Activated CD8-positive, alpha-beta memory T cell treated with anti-CD3 and anti-CD28 coated beads, Interleukin-2, amount 10 ng/mL, durations not matched to agents 7 days and 5 days (primary cell): ENCODE measurements at regions not wholly inside any gene's neighbourhood (a gene's known extent, or its start where the extent isn't known, plus 50 kb on each side); places are given as distances from the start of the nearest gene placed in this dataset.

Experiments
- ATAC-seq: fragments of 150-1000 bp; cut with Tn5 transposase; one replicate; pipeline ENCODE4 v1.10.0; 2021; ENCODE audit warnings: moderate library complexity
- CTCF ChIA-PET: fragments of 350-600 bp; sonication (Branson Sonifier 250); formaldehyde crosslinking; loops from one replicate; lab custom pipeline; 2021; ENCODE audit warnings: antibody characterized with exemption; lab: Charles Lee
- DNase-seq: peaks from one replicate; pipeline ENCODE4 v3.0.0-alpha.2; 2020
- H3K27ac Mint-ChIP-seq: one replicate; pipeline ENCODE4 v1.8.0; 2021; ENCODE audit warnings: mild to moderate bottlenecking, mixed read lengths
- H3K27me3 Mint-ChIP-seq: one replicate; pipeline ENCODE4 v1.8.0; 2021; ENCODE audit warnings: mixed read lengths
- H3K36me3 Mint-ChIP-seq: one replicate; pipeline ENCODE4 v1.8.0; 2021; ENCODE audit warnings: mild to moderate bottlenecking, mixed read lengths
- H3K4me1 Mint-ChIP-seq: one replicate; pipeline ENCODE4 v1.8.0; 2021; ENCODE audit warnings: mixed read lengths
- H3K4me3 Mint-ChIP-seq: one replicate; pipeline ENCODE4 v1.8.0; 2021; ENCODE audit warnings: mild to moderate bottlenecking, moderate library complexity, mixed read lengths
- H3K9me3 Mint-ChIP-seq: one replicate; pipeline ENCODE4 v1.8.0; 2022; ENCODE audit warnings: low read depth, mixed read lengths

DNA sequence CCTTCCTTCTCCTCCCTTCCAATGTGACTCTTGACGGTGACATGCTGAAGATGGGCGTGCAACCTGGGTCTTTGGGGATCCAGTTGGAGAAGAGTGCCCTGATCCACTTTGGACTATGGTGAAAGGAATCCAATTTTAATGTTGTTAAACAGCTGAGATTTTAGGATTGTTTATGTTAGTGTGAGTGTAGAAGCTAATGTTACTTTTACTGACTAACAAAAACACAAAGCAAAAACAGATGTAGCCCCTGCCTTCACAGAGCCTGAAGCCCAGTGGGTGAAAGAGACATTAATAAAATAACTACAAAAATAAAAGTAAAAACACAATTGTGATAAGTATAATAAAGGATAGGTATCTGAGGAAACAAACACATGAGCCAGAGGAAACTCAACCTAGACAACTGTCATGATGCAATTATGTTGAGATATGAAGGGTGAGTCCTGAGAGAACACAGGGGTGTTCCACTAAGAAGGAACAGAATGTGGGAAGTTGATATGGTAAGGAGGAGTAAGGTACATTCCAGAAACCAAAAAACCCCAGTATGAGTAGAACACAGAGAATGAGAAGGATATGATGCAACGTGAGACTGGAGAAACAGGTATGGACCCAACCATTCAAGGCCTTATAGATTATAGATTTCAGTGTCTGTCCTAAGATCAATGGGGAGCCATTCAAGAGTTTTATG is 115.1 kb upstream of the PMFBP1 start:
- Mint-ChIP-seq H3K27me3 (no peaks in the 10 kb centered on the region), H3K4me1 (no peaks in the 10 kb centered on the region), H3K27ac (no peak overlapping the region), H3K36me3 (no peaks in the 10 kb centered on the region), H3K4me3 (no peak overlapping the region), H3K9me3 (no peaks in the 10 kb centered on the region)
- DNase-seq (no peak), ATAC-seq (no peak)
- CTCF ChIA-PET: no interaction called here

DNA sequence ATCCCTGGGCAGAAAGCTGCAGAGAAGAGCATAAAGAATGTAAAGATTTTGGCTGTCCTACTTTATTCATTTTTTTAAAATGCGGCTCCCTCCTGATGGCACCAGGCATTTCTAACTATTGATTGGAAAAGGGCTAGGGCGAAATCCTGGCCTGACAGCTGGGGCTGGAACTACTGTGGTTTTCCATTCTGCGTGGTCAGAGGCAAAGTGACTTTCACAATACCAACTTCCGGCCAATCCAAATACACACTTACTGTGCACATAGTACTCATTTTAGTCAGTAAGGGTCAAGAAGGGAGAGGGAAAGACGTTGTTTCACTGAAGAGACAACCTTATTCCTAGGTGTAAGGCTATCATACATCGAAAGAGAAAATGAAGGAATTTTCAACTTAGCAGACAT is 113.8 kb upstream of the PMFBP1 start:
- Mint-ChIP-seq H3K4me3 (no peak overlapping the region), H3K9me3 (no peaks in the 10 kb centered on the region), H3K36me3 (no peaks in the 10 kb centered on the region), H3K27ac (no peak overlapping the region), H3K4me1 (no peaks in the 10 kb centered on the region), H3K27me3 (no peaks in the 10 kb centered on the region)
- CTCF ChIA-PET: no interaction called here
- ATAC-seq: no peak
- no peak for DNase-seq

DNA sequence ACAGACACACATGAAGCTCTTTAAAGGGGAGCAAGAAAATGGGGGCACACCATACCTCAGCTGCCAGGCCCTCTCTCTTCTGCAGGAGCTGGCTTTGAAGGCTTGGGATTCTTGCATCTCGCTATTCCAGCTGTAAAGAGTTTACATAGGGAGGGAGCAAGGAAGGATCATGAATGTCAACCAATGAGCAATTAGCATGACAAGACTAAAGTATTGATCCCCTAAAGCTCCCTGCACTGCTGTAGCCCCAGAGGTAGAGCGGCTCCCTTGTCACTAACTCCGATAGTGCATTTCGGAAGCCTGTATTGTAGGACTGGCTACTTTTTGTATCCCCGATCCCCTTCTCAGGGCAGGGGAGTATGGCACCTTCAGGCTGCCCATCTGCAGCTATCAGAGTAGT is 113.4 kb upstream of the PMFBP1 start:
- no peaks in the 10 kb centered on the region for H3K9me3 Mint-ChIP-seq
- DNase-seq: no peak
- no peak overlapping the region for H3K4me3 Mint-ChIP-seq
- no peak for ATAC-seq
- H3K27ac Mint-ChIP-seq: no peak overlapping the region
- no peaks in the 10 kb centered on the region for H3K4me1 Mint-ChIP-seq
- no peaks in the 10 kb centered on the region for H3K27me3 Mint-ChIP-seq
- H3K36me3 Mint-ChIP-seq: no peaks in the 10 kb centered on the region
- CTCF ChIA-PET: no interaction called here

DNA sequence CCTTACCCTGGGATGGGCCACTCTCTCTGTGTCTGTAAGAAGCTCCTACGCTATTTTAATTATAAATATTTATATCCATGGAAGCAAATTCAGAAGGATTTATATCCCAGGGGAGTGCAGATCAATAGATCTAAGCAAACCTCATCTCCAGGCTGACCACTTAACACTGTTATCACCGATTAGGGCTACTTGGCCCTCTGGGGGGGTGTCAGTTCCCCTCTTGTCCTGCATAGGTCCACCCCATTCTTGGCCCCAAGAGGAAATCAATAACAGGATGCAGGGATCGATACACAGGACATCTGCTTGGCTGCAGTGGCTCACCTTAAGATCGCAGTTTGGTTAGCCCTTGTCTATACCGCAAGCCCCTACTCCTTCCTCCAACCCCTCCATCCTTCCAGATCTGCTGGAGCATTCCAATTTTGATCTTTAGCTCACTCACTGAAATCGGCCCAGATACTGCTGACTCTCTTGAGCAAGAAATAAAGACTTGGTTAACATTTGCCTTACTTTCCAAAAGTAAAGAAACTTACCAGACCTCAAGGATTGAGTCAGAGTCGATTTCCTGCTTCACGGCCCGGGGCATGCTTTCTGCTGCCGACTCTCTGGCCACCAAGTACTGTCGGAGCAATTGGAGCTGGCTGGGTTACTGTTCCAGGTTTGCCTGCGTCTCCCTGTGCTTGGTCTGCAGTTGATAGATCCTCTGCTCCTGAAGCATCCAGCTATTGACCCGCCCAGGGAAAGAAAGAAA is 112.3 kb upstream of the PMFBP1 start:
- no peaks in the 10 kb centered on the region for H3K9me3 Mint-ChIP-seq
- no peaks in the 10 kb centered on the region for H3K4me1 Mint-ChIP-seq
- CTCF ChIA-PET: no interaction called here
- no peak for DNase-seq
- ATAC-seq: no peak
- no peaks in the 10 kb centered on the region for H3K27me3 Mint-ChIP-seq
- no peak overlapping the region for H3K27ac Mint-ChIP-seq
- no peaks in the 10 kb centered on the region for H3K36me3 Mint-ChIP-seq
- no peak overlapping the region for H3K4me3 Mint-ChIP-seq

DNA sequence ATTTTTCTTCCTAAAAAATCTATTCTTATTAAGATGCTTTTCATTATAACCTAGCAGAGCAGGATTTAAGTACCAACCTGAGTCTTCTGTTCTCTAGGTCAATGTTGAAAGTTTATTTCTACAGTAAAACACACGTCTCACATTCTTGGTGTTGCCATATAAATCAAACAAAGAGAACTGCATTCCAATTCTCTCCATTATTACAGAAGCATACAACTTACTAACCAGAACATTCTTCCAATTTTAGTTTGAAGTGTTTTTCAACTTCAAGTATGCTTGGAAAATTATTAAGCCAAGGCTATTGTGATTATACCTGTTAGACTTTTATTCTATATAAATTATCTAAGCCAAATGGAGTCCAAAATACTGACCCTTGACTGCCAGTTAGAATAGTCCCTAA is 110.4 kb upstream of the PMFBP1 start:
- DNase-seq (no peak), ATAC-seq (no peak)
- no peak overlapping the region for H3K4me3 Mint-ChIP-seq
- CTCF ChIA-PET: no interaction called here
- H3K4me1 Mint-ChIP-seq: no peaks in the 10 kb centered on the region
- no peaks in the 10 kb centered on the region for H3K27me3 Mint-ChIP-seq
- no peaks in the 10 kb centered on the region for H3K9me3 Mint-ChIP-seq
- H3K27ac Mint-ChIP-seq: no peak overlapping the region
- H3K36me3 Mint-ChIP-seq: no peaks in the 10 kb centered on the region

DNA sequence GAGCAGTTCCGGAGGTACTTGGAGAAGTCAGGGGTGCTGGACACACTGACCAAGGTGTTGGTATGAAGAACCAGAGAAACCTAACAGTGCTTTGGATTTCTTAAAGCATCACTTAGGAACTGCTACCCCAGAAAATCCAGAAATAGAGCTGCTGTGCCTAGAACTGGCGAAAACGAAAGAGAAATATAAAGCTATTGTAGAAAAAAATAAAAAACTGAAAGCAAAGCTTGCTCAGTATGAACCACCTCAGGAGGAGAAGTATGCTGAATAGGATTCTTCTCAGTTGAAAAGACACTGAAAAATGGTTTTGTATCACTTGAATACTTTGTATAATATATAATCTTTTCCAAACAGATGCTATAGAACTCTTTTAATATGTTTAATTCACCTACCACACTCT is 106.3 kb upstream of the PMFBP1 start:
- H3K36me3 Mint-ChIP-seq: no peaks in the 10 kb centered on the region
- DNase-seq (no peak), ATAC-seq (no peak)
- no peaks in the 10 kb centered on the region for H3K4me1 Mint-ChIP-seq
- CTCF ChIA-PET: no interaction called here
- no peak overlapping the region for H3K27ac Mint-ChIP-seq
- H3K4me3 Mint-ChIP-seq: no peak overlapping the region
- H3K9me3 Mint-ChIP-seq: no peaks in the 10 kb centered on the region
- H3K27me3 Mint-ChIP-seq: no peaks in the 10 kb centered on the region

DNA sequence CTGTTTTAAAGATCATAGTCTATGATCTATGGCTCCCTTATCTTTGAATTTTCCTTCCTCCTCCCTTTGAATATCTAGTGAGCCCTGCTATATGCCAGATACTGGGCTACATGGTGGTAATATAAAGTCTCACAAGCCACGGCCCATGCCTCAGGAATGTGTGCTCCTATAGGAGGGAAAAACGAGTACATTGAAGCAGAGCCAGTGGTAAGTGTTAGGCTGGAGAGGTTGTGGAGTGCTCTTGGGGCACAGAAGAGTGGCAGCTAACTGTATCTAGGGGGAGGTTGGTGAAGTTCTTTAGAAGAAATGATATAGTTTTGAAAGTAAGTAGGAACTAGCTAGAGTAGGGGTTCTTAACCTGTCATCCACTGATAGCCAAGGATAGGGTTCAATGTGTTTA is 105.8 kb upstream of the PMFBP1 start:
- H3K4me3 Mint-ChIP-seq: no peak overlapping the region
- CTCF ChIA-PET: no interaction called here
- no peak for DNase-seq
- no peaks in the 10 kb centered on the region for H3K27me3 Mint-ChIP-seq
- H3K36me3 Mint-ChIP-seq: no peaks in the 10 kb centered on the region
- no peaks in the 10 kb centered on the region for H3K9me3 Mint-ChIP-seq
- H3K4me1 Mint-ChIP-seq: no peaks in the 10 kb centered on the region
- H3K27ac Mint-ChIP-seq: no peak overlapping the region
- ATAC-seq: no peak

DNA sequence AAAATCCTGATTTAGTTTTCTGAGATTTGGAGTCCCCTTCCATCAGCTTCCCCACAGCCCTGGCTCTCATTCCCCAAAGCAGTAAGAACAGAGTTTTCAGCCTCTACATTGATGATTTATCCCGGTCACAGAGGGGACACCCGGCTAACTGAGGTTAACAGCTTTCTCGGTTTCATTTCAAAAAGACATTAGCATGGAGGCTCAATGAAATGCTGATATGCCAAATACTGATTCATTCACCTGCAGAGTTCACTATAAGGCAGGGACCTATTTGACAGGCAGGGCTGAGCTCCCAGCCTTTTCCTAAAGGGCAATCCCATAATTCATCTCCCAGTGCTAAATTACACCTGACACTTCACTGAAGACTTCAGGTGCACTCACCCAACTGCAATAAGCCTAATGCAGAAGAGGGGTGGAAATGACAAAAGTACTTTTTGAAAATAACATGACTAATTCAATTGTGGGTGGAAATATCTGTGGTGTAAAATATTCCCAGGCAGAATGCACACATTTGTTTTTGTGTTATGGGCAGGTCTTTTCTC is 99.8 kb upstream of the PMFBP1 start:
- Mint-ChIP-seq H3K27ac (no peak overlapping the region), H3K36me3 (no peaks in the 10 kb centered on the region), H3K27me3 (no peaks in the 10 kb centered on the region), H3K4me3 (no peak overlapping the region), H3K9me3 (no peaks in the 10 kb centered on the region), H3K4me1 (no peaks in the 10 kb centered on the region)
- CTCF ChIA-PET: no interaction called here
- DNase-seq (no peak), ATAC-seq (no peak)

DNA sequence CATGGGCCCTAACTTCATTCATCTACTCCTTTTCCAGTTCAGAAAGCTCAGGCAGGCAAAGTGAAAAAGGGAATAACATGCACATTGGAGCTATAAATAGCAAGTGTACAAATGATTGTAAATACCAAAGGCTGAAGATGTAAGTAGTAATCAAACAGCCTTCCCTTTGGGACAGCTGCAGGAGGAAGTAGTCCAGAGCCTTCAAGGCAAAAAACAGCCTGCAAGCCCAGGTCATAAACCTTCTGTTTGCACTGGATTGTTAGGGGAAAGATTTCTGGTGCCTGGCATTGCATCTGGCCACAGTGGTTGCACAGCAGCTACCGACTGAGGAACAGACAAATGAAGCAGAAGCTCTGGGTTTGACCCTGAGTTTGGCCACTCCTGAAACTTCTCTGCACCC is 98.6 kb upstream of the PMFBP1 start:
- ATAC-seq (no peak), DNase-seq (no peak)
- H3K27ac Mint-ChIP-seq: no peak overlapping the region
- CTCF ChIA-PET: no interaction called here
- H3K4me3 Mint-ChIP-seq: no peak overlapping the region
- H3K9me3 Mint-ChIP-seq: no peaks in the 10 kb centered on the region
- no peaks in the 10 kb centered on the region for H3K36me3 Mint-ChIP-seq
- H3K4me1 Mint-ChIP-seq: no peaks in the 10 kb centered on the region
- no peaks in the 10 kb centered on the region for H3K27me3 Mint-ChIP-seq

DNA sequence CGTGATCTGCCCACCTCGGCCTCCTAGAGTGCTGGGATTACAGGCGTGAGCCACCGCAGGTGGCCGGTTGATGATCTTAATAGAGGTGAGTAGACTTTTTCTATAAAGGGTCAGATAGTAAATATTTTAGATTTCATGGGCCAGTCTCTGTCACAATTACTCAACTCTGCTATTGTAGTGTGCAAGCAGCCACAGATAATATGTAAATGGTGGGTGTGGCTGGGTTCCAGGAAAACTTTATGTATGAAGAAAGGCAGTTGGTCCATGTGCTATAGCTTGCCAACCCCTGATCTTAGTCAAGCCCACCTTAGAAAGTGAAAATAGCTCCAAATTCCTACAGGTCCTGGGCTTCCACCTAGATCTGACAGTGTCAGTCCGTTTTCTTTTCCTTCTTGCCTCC is 94.9 kb upstream of the PMFBP1 start:
- Mint-ChIP-seq H3K9me3 (no peaks in the 10 kb centered on the region), H3K27ac (no peak overlapping the region), H3K36me3 (no peaks in the 10 kb centered on the region), H3K4me1 (no peaks in the 10 kb centered on the region), H3K4me3 (no peak overlapping the region), H3K27me3 (no peaks in the 10 kb centered on the region)
- DNase-seq (no peak), ATAC-seq (no peak)
- CTCF ChIA-PET: no interaction called here

DNA sequence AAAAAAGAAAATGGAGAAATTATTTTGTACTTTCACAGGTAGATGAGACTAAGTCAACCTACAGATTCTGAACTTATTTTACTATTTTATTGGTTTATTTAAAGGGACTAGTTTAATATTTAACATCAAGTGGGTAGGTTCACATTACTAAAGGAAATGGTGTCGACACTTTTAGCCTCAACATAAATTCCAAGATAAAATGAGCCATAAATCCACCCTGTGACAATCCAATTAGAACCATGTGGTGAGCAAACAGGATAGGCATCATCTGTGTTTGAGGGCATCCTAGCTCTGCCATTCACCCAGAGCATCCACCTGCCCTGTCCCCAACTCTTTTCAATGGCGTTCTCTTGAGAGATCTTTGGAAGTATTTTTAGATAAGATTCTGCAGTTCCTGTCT is 92.8 kb upstream of the PMFBP1 start:
- CTCF ChIA-PET: no interaction called here
- H3K27me3 Mint-ChIP-seq: no peaks in the 10 kb centered on the region
- no peak overlapping the region for H3K4me3 Mint-ChIP-seq
- H3K9me3 Mint-ChIP-seq: no peaks in the 10 kb centered on the region
- no peak overlapping the region for H3K27ac Mint-ChIP-seq
- ATAC-seq (no peak), DNase-seq (no peak)
- H3K4me1 Mint-ChIP-seq: no peaks in the 10 kb centered on the region
- no peaks in the 10 kb centered on the region for H3K36me3 Mint-ChIP-seq

DNA sequence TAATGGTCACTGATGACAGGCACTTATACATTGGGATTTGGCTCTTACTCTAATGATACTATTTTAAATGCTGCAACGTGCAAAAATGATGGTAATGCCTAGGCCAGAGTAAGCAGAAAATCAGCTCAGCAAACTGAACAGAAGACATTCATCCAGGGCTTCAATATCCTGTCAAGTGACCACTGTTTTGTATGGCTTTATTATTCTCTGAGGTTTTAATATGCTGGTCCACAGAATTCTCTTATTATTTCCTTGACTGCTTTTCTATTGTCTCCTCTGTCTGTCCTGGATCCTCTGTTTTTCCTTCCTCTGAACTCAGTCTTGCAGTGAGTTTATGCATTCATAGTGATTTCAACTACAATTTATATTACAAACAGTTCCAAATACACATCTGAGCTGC is 90.8 kb upstream of the PMFBP1 start:
- CTCF ChIA-PET: no interaction called here
- no peak overlapping the region for H3K27ac Mint-ChIP-seq
- H3K9me3 Mint-ChIP-seq: no peaks in the 10 kb centered on the region
- H3K36me3 Mint-ChIP-seq: no peaks in the 10 kb centered on the region
- H3K4me1 Mint-ChIP-seq: no peaks in the 10 kb centered on the region
- H3K4me3 Mint-ChIP-seq: no peak overlapping the region
- no peaks in the 10 kb centered on the region for H3K27me3 Mint-ChIP-seq
- ATAC-seq: no peak
- DNase-seq: no peak

DNA sequence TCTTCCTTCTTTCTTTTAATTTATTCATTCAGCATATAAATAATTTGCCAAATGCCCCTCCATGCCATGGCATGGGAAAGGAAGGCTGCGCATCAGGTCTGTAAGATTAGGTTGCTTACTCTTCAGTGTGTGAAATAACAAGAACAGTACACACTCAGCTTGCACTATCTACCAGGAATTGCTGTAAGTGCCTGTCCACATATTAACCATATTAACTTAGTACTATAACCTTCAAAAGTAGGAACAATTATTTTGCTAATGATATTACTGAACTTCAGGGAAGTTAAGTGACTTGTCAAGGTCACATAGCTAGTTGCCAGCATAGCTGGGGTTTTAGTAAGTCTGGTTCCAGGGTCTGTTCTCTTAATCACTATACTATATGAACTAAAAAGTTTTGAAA is 89.2 kb upstream of the PMFBP1 start:
- no peaks in the 10 kb centered on the region for H3K9me3 Mint-ChIP-seq
- no peak overlapping the region for H3K27ac Mint-ChIP-seq
- H3K4me1 Mint-ChIP-seq: no peaks in the 10 kb centered on the region
- H3K27me3 Mint-ChIP-seq: no peaks in the 10 kb centered on the region
- ATAC-seq (no peak), DNase-seq (no peak)
- H3K4me3 Mint-ChIP-seq: no peak overlapping the region
- no peaks in the 10 kb centered on the region for H3K36me3 Mint-ChIP-seq
- CTCF ChIA-PET: no interaction called here

DNA sequence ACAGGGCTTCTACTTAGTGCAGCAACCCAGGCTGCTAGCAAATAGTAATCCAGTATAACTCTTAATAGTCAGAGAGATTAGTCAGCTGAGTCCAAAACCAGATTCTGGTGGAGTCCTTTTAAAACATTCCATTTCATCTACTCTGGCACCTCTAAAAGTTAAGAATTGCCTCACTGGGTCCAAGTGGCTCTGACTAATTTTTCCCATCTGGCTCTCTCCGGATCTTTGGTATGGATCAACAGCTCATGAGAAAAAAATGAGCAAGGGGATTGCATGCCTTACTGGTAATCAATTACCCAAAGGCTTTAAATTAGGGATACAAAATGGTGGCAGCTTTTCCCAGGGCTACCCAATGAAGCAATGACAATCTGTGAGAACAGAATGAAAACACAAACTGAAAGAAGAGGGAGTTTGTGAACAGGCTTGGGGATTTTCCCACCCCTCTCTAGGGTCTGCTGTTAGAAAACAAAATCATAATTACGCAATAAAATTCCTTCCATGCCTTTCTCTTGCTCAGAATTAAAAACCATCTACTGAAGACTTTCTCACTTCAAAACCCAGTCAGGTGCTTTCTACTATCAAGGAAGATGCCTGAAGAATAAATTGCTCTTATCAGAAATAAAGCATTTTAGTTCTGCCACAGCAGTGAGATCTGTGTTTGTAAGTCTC is 84.6 kb upstream of the PMFBP1 start:
- Mint-ChIP-seq H3K9me3 (no peaks in the 10 kb centered on the region), H3K27me3 (no peaks in the 10 kb centered on the region), H3K27ac (no peak overlapping the region), H3K36me3 (no peaks in the 10 kb centered on the region), H3K4me3 (no peak overlapping the region), H3K4me1 (no peaks in the 10 kb centered on the region)
- DNase-seq: no peak
- CTCF ChIA-PET: no interaction called here
- ATAC-seq: no peak
